Transverse colon (tissue), 4 donors: ENCODE measurements at regions not wholly inside any gene's neighbourhood (a gene's known extent, or its start where the extent isn't known, plus 50 kb on each side); places are given as distances from the start of the nearest gene placed in this dataset.
"Not testable (repeated sequence)": the region's sequence is repeated elsewhere in the genome, so short reads cannot be mapped to it uniquely, and the experiment has no call there.

Experiments used
- CTCF ChIP-seq, 5 experiments: fragments of 200-600 bp in 3 of 5; fragments of 450-650 bp in 2 of 5; sonication (generic) in 3 of 5; IDR thresholded peaks; 1 replicate in 2 of 5; 2 replicates in 3 of 5; pipeline ENCODE4 v1.5.1; 2016 to 2017; ENCODE audit warnings: antibody characterized with exemption in 5 of 5, inconsistent platforms in 3 of 5, mild to moderate bottlenecking in 2 of 5, moderate library complexity in 1 of 5
- EP300 ChIP-seq: sonication (generic); formaldehyde crosslinking; IDR thresholded peaks from one replicate; pipeline ENCODE4 v1.6.1; 2017; ENCODE audit warnings: antibody characterized with exemption, low read depth
- POLR2A ChIP-seq: fragments of 450-650 bp; IDR thresholded peaks from one replicate; pipeline ENCODE4 v1.6.1; 2016; ENCODE audit warnings: antibody characterized with exemption, mild to moderate bottlenecking, moderate library complexity
- POLR2AphosphoS5 ChIP-seq, 3 donors: sonication (generic); formaldehyde crosslinking; IDR thresholded peaks; one replicate each; pipeline ENCODE4 v1.6.1; 2016; ENCODE audit warnings: antibody characterized with exemption in 3 of 3

GRCh38 chr9:71282116-71282515 is 160.7 kb upstream of the TRPM3 start:
- not testable (repeated sequence) for TF ChIP-seq POLR2AphosphoS5 (IDR thresholded peaks at IDR 0.05); CTCF (IDR thresholded peaks at IDR 0.05); POLR2A; EP300
